Upper lobe of left lung (tissue), 6 donors: ENCODE measurements at regions not wholly inside any gene's neighbourhood (a gene's known extent, or its start where the extent isn't known, plus 50 kb on each side); places are given as distances from the start of the nearest gene placed in this dataset.

ENCODE experiments used
- ATAC-seq, 2 donors: fragments of 200-7000 bp; cut with Tn5 transposase; one replicate each; pipeline ENCODE4 v1.9.1; 2022; ENCODE audit warnings: mild to moderate bottlenecking in 2 of 2, moderate library complexity in 2 of 2; ENCODE audit not compliant: low FRiP score in 2 of 2
- DNase-seq, 2 donors: peaks; one replicate each; pipeline ENCODE4 v3.0.0-alpha.2; 2019 to 2020
- H3K27ac ChIP-seq, 4 donors: fragments of 200-600 bp; sonication (generic); one replicate each; pipeline ENCODE4 v1.5.1; 2016 to 2019
- H3K27me3 ChIP-seq, 4 donors: fragments of 200-600 bp; sonication (generic); one replicate each; pipeline ENCODE4 v1.5.1; 2017 to 2019
- H3K36me3 ChIP-seq, 4 donors: fragments of 200-600 bp; sonication (generic); one replicate each; pipeline ENCODE4 v1.5.1; 2016 to 2019
- H3K4me1 ChIP-seq, 4 donors: fragments of 200-600 bp; sonication (generic); one replicate each; pipeline ENCODE4 v1.5.1; 2018 to 2019
- H3K4me3 ChIP-seq, 4 donors: fragments of 200-600 bp; sonication (generic); one replicate each; pipeline ENCODE4 v1.5.1; 2017 to 2019; ENCODE audit warnings: mild to moderate bottlenecking in 2 of 4, moderate library complexity in 1 of 4
- H3K9me3 ChIP-seq, 4 donors: fragments of 200-600 bp; sonication (generic); one replicate each; pipeline ENCODE4 v1.5.1; 2018 to 2019
- CTCF ChIP-seq, 6 experiments: fragments of 450-650 bp in 4 of 6; fragments of 200-600 bp in 2 of 6; sonication (generic) in 2 of 6; IDR thresholded peaks; one replicate each; pipeline ENCODE4 v1.5.1; 2016 to 2019; ENCODE audit warnings: antibody characterized with exemption in 6 of 6
- EP300 ChIP-seq, 4 donors: sonication (generic); formaldehyde crosslinking; IDR thresholded peaks; one replicate each; pipeline ENCODE4 v1.5.1; 2017; ENCODE audit warnings: antibody characterized with exemption in 4 of 4, control low read depth in 2 of 4
- POLR2A ChIP-seq, 4 donors: fragments of 450-650 bp; IDR thresholded peaks; one replicate each; pipeline ENCODE4 v1.5.1; 2016 to 2017; ENCODE audit warnings: antibody characterized with exemption in 4 of 4, mild to moderate bottlenecking in 2 of 4
- POLR2AphosphoS5 ChIP-seq, 2 donors: sonication (generic); formaldehyde crosslinking; IDR thresholded peaks; one replicate each; pipeline ENCODE4 v1.5.1; 2017; ENCODE audit warnings: antibody characterized with exemption in 2 of 2
- WGBS, 2 donors: methylation state at CpG; one replicate each; pipeline ENCODE4 v1.1.5; 2017 to 2018; 5-methylcytosine and 5-hydroxymethylcytosine counted together
- donor health status: DM: no; HTN: no; CAD: no; lungs with moderate emphysema.
- donor health status: DM: no; HTN: yes; CAD: no; lungs with severe emphysema.

DNA sequence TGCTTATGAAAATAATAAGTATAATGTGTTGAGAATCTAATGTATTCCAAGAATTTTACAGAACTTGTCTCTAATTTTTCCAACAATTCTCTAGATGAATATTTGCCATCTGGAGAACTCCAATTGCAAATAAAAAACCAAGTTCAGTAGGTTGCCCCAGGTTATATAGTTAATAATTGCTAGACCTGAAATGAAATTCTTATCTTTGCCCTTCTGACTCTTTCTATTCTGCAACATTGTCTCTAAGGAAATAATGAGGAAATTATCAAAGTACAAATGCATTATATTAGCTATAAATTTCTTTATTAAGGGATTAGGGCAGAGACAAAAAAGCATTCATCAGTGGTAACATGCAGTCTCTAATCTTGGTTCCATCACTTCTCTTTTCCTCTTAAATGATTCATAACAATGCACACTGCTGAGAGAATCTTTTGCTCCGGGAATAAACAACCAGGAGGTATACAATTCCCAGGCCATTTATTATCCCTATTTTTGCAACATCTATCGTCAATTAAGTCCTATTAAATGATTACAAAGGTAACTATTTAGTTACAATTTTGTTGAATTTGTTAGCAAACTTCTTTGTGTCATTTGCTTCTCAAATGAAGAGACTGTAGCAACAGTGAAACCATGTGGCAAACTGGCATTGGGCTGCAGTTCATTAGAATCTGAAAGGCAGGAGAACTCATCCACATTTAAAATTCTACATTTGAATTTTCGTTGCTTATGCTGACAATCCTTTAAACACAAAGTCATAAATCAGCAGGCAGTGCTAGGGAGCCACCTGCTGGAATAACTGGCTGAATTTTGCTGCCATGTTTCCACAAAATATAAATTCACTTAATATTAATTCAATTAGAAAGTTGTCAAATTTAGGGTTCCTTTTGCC, 349.6 kb downstream of the KIF2B start:
- no peaks in the 10 kb centered on the region for H3K27me3 ChIP-seq
- no peaks in the 10 kb centered on the region for H3K9me3 ChIP-seq
- DNase-seq (no peak), ATAC-seq (no peak)
- no peak for TF ChIP-seq EP300 (IDR thresholded peaks at IDR 0.05)
- TF ChIP-seq CTCF (IDR thresholded peaks at IDR 0.05): peak in 4 of 6 experiments; percentile 8 to 21 (median 18)
- H3K27ac ChIP-seq: no peak overlapping the region
- H3K36me3 ChIP-seq: no peaks in the 10 kb centered on the region
- no peaks in the 10 kb centered on the region for H3K4me1 ChIP-seq
- WGBS, 2 donors: 23 to 26% methylated on average over 3 of the region's 3 CpGs
- H3K4me3 ChIP-seq: no peak overlapping the region

DNA sequence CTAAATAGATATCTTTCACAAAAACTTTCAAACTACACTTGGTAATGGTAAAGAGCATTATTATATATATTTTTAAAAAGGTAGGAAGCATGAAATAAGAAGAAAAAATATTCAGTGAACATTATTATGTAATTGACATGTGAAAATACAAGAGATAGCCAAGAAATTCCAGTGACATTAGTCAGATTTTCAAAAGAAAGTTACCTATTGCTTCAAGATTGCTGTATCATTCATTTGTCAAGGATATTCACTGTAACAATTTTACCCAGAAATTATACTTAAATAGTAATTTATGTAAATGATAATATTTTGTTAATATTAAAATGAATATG, 350.2 kb downstream of the KIF2B start:
- H3K9me3 ChIP-seq: no peaks in the 10 kb centered on the region
- no peaks in the 10 kb centered on the region for H3K4me1 ChIP-seq
- no peak overlapping the region for H3K27ac ChIP-seq
- DNase-seq (no peak), ATAC-seq (no peak)
- no peaks in the 10 kb centered on the region for H3K36me3 ChIP-seq
- H3K4me3 ChIP-seq: no peak overlapping the region
- TF ChIP-seq POLR2AphosphoS5 (IDR thresholded peaks at IDR 0.05): no peak
- TF ChIP-seq EP300 (IDR thresholded peaks at IDR 0.05): no peak
- no peak for TF ChIP-seq POLR2A (IDR thresholded peaks at IDR 0.05)
- TF ChIP-seq CTCF (IDR thresholded peaks at IDR 0.05): no peak
- no peaks in the 10 kb centered on the region for H3K27me3 ChIP-seq

- WGBS, 2 donors: 68 to 76% methylated on average over 4 of the region's 4 CpGs
- DNase-seq (no peak), ATAC-seq (no peak)
Measured at GRCh38 chr17:54177606-54178308, 355.0 kb downstream of the KIF2B start.

GRCh38 chr17:54180950-54181349, 358.2 kb downstream of the KIF2B start:
- Histone ChIP-seq H3K4me1 (no peaks in the 10 kb centered on the region), H3K27me3 (no peaks in the 10 kb centered on the region), H3K27ac (no peak overlapping the region), H3K4me3 (no peak overlapping the region), H3K36me3 (no peaks in the 10 kb centered on the region), H3K9me3 (no peaks in the 10 kb centered on the region)
- 72 to 86% methylated on average over 4 of the region's 4 CpGs for WGBS, 2 donors
- DNase-seq: no peak
- TF ChIP-seq POLR2AphosphoS5 (IDR thresholded peaks at IDR 0.05): no peak
- no peak for TF ChIP-seq POLR2A (IDR thresholded peaks at IDR 0.05)
- no peak for TF ChIP-seq EP300 (IDR thresholded peaks at IDR 0.05)
- no peak for TF ChIP-seq CTCF (IDR thresholded peaks at IDR 0.05)
- ATAC-seq: no peak

More at GRCh38 chr17:54177606-54178308, 355.0 kb downstream of the KIF2B start:
- H3K27ac ChIP-seq: no peak overlapping the region
- no peaks in the 10 kb centered on the region for H3K36me3 ChIP-seq
- H3K9me3 ChIP-seq: no peaks in the 10 kb centered on the region
- H3K27me3 ChIP-seq: no peaks in the 10 kb centered on the region
- TF ChIP-seq CTCF (IDR thresholded peaks at IDR 0.05): no peak
- no peak for TF ChIP-seq POLR2A (IDR thresholded peaks at IDR 0.05)
- no peak for TF ChIP-seq POLR2AphosphoS5 (IDR thresholded peaks at IDR 0.05)
- TF ChIP-seq EP300 (IDR thresholded peaks at IDR 0.05): no peak
- no peaks in the 10 kb centered on the region for H3K4me1 ChIP-seq
- H3K4me3 ChIP-seq: no peak overlapping the region
